ENCODE measurements at regions not wholly inside any gene's neighbourhood (a gene's known extent, or its start where the extent isn't known, plus 50 kb on each side); places are given as distances from the start of the nearest gene placed in this dataset.

- TF ChIP-seq CTCF (IDR thresholded peaks at IDR 0.05) (no peak), POLR2A (IDR thresholded peaks at IDR 0.05) (no peak)
These were observed 569.9 kb upstream of the FAT3 start for GRCh38 chr11:91654686-91655085.
